ENCODE measurements at regions not wholly inside any gene's neighbourhood (a gene's known extent, or its start where the extent isn't known, plus 50 kb on each side); places are given as distances from the start of the nearest gene placed in this dataset.
"Not testable (repeated sequence)": the region's sequence is repeated elsewhere in the genome, so short reads cannot be mapped to it uniquely, and the experiment has no call there.

DNA sequence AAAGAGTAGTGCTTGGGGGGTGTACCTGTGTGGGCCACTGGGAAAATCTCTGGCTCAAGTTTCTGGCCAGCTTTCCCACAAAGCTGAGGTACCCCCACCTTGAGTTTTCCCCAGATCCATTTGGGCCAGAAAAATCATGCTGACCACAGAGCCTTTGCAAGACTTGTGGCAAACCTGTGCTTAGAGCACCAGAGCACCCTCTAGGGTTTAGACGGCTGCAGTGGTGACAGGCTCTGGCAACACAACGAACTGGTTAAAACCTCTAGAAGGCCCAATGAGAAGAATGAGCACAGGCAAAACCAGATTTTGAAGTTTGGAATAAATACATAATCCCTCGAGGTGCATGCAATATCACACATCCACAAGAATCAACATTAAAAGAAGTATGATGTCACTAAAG is 290.7 kb upstream of the FOLH1 start:
- no peak for DNase-seq

- DNase-seq = no peak
Measured at GRCh38 chr11:49505231-49505630, 296.8 kb upstream of the FOLH1 start.

- DNase-seq = peak; percentile 1
Measured at GRCh38 chr11:49526240-49526829, 317.9 kb upstream of the FOLH1 start.

- no peak for DNase-seq
Measured at GRCh38 chr11:49533204-49533603, 324.8 kb upstream of the FOLH1 start.

- DNase-seq = not testable (repeated sequence)
Measured at GRCh38 chr11:49538927-49539326, 330.5 kb upstream of the FOLH1 start.

- DNase-seq = not testable (repeated sequence)
Measured at GRCh38 chr11:49558261-49558847, 350.0 kb upstream of the FOLH1 start.

GRCh38 chr11:49560593-49560992 is 352.2 kb upstream of the FOLH1 start:
- not testable (repeated sequence) for DNase-seq

- not testable (repeated sequence) for DNase-seq
Measured at GRCh38 chr11:49561240-49561880, 353.0 kb upstream of the FOLH1 start.

DNA sequence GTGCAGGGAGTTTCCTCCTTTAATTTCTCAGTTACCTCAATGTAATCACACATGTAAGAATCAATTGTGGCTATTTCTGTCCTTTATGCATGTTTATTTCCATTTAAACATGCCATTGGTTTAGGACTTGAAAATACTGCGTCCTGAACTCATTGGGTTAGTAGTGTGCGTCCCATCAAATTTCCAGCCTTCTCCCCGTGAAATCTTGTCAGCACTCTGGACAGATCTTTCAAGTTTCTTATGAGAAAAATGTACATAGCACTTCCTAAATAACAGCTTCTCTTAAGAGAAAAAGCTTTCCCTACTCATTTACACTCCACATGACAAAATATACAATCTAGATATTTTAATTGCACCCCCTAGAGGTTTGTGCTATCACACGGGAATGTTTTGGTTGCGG is 353.9 kb upstream of the FOLH1 start:
- not testable (repeated sequence) for DNase-seq

DNA sequence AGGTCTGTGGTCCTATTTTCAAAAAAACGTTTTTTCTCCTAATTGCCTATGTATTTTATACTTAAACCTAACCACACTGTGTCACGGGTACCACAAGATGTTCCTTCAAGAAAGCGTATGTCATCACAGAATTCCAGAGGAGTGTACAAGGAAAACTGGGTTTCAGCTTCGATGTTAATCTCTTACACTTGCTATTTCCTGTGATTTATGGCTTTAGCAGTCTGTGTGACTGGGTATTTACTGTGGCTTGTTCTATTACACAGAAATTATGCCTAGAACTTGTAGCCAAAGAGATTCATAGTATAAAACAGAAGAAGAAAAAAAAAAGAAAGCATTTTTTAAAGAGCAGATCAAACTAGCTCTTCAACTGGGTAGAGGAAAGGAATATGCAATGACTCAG is 371.1 kb upstream of the FOLH1 start:
- DNase-seq = not testable (repeated sequence)

GRCh38 chr11:49585495-49585894 is 366.7 kb upstream of the OR4C13 start:
- not testable (repeated sequence) for DNase-seq

GRCh38 chr11:49608892-49609291 is 343.3 kb upstream of the OR4C13 start:
- not testable (repeated sequence) for DNase-seq

GRCh38 chr11:49623872-49624271 is 328.3 kb upstream of the OR4C13 start:
- not testable (repeated sequence) for DNase-seq

GRCh38 chr11:49670705-49671104 is 281.5 kb upstream of the OR4C13 start:
- DNase-seq = not testable (repeated sequence)

DNA sequence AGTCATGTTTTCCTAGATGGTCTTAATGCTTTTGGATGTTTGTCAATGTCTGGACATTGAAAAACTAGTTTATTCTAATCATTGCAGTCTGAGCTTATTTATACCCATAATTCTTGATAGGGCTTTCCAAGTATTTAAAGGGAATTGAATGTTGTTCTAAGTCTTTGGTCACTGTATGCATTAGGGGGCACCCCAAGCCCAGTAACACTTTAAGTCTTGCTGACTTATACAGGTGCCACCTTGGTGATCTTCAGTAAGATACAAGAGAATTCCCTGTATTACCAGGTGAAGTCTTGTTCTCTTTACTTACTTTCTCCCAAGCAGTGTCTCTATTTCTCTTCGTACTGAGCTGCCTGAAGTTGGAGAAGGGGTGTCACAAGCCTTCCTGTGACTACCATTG is 250.1 kb upstream of the OR4C13 start:
- not testable (repeated sequence) for DNase-seq

DNA sequence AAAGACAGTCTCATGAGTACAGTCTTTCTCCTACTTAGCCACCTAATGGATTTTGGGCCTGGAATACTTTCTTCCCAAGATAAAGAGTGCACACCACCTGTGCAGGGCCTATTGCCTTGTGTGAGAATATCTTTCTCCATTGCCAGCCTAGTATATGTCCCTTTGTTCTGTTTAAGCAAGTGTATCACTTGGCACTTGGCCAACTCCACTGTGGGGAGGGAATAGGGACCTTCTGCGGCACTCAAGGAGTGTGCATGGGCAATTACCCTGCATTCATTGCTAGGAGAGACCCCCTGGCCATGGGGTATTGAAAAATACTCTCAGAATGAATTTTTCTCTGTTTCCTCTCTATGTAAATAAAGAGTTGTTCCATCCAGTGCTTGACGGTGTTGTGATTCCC is 201.7 kb upstream of the OR4C13 start:
- not testable (repeated sequence) for DNase-seq

- not testable (repeated sequence) for DNase-seq
Measured at GRCh38 chr11:49750960-49751359, 201.2 kb upstream of the OR4C13 start.

DNA sequence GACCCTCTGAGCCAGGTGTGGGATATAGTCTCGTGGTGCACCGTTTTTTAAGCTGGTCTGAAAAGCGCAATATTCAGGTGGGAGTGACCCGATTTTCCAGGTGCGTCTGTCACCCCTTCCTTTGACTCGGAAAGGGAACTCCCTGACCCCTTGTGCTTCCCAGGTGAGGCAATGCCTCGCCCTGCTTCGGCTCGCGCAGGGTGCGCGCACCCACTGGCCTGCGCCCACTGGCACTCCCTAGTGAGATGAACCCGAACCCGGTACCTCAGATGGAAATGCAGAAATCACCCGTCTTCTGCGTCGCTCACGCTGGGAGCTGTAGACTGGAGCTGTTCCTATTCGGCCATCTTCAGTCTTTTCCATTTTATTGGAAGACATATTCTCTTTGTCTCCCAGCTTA is 171.4 kb upstream of the OR4C13 start:
- not testable (repeated sequence) for DNase-seq

DNA sequence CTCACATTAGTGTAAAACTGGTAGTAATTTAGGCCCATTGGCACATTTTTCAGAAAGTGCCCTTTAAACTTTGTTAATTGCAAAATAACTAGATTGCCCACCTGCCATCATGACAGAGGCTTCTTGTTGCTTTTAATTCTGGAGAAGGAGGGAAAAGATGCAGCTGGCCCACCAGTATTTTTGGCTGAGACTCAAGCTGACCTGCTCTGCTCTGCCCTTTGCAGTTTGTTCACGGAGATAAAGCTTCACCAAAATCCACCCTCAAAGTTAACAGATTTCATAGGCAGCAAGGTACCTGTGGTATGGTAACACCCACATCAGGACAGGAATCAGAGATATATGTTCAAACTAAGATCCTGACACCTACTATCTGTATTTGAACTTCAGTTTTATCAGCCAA is 170.2 kb upstream of the OR4C13 start:
- not testable (repeated sequence) for DNase-seq

GRCh38 chr11:49783841-49784240 is 168.3 kb upstream of the OR4C13 start:
- not testable (repeated sequence) for DNase-seq

DNA sequence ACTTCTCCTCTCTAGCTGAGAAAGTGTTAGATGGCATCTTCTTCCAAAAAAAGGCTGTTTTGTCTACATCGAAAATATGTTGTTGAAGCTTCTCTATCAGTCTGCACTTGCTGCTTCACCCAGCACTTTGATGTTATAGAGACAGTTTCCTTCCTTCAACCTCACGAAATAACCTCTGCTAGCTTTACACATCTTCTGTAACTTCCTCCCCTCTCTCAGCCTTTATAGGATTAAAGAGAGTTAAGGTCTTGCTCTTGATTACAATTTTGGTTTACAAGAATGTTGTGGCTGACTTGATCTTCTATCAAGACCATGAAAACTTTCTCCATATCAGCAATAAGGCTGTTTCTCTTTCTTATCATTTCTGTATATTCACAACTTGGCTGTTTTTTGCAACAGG is 162.4 kb upstream of the OR4C13 start:
- not testable (repeated sequence) for DNase-seq

- DNase-seq = not testable (repeated sequence)
Measured at GRCh38 chr11:49798206-49798837, 153.9 kb upstream of the OR4C13 start.

GRCh38 chr11:49817705-49818430 is 134.3 kb upstream of the OR4C13 start:
- not testable (repeated sequence) for DNase-seq
